Ishikawa (cell line): ENCODE measurements at regions not wholly inside any gene's neighbourhood (a gene's known extent, or its start where the extent isn't known, plus 50 kb on each side); places are given as distances from the start of the nearest gene placed in this dataset.

Source experiments
- EGR1 ChIP-seq: IDR thresholded peaks from 2 replicates; pipeline ENCODE4 v1.6.1; 2012
- EP300 ChIP-seq: IDR thresholded peaks from 2 replicates; pipeline ENCODE4 v1.6.1; 2012; ENCODE audit warnings: borderline replicate concordance
- FOXM1 ChIP-seq: IDR thresholded peaks from 2 replicates; pipeline ENCODE4 v1.6.1; 2012; ENCODE audit warnings: low read depth, borderline replicate concordance
- MAX ChIP-seq: IDR thresholded peaks from 2 replicates; pipeline ENCODE4 v1.6.1; 2012
- TAF1 ChIP-seq: IDR thresholded peaks from 2 replicates; pipeline ENCODE4 v1.6.1; 2012; ENCODE audit warnings: low read depth, mild to moderate bottlenecking
- TEAD4 ChIP-seq: IDR thresholded peaks from 2 replicates; pipeline ENCODE4 v1.6.1; 2012
- TF ChIP-seq, protein P1 (sequence below): IDR thresholded peaks from 2 replicates; pipeline ENCODE4 v1.6.1; 2012; ENCODE audit warnings: low read depth, mild to moderate bottlenecking

GRCh38 chr7:94160719-94161435 is 156.7 kb upstream of the BET1 start:
- no peak for TF ChIP-seq FOXM1
- no peak for TF ChIP-seq MAX
- TF ChIP-seq TEAD4 = no peak
- TF ChIP-seq EGR1 = no peak
- no peak for TF ChIP-seq EP300
- TF ChIP-seq, protein P1, sequence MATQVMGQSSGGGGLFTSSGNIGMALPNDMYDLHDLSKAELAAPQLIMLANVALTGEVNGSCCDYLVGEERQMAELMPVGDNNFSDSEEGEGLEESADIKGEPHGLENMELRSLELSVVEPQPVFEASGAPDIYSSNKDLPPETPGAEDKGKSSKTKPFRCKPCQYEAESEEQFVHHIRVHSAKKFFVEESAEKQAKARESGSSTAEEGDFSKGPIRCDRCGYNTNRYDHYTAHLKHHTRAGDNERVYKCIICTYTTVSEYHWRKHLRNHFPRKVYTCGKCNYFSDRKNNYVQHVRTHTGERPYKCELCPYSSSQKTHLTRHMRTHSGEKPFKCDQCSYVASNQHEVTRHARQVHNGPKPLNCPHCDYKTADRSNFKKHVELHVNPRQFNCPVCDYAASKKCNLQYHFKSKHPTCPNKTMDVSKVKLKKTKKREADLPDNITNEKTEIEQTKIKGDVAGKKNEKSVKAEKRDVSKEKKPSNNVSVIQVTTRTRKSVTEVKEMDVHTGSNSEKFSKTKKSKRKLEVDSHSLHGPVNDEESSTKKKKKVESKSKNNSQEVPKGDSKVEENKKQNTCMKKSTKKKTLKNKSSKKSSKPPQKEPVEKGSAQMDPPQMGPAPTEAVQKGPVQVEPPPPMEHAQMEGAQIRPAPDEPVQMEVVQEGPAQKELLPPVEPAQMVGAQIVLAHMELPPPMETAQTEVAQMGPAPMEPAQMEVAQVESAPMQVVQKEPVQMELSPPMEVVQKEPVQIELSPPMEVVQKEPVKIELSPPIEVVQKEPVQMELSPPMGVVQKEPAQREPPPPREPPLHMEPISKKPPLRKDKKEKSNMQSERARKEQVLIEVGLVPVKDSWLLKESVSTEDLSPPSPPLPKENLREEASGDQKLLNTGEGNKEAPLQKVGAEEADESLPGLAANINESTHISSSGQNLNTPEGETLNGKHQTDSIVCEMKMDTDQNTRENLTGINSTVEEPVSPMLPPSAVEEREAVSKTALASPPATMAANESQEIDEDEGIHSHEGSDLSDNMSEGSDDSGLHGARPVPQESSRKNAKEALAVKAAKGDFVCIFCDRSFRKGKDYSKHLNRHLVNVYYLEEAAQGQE = no peak
- no peak for TF ChIP-seq TAF1
